OCI-LY1 (cell line): ENCODE measurements at regions not wholly inside any gene's neighbourhood (a gene's known extent, or its start where the extent isn't known, plus 50 kb on each side); places are given as distances from the start of the nearest gene placed in this dataset.
"Not testable (repeated sequence)": the region's sequence is repeated elsewhere in the genome, so short reads cannot be mapped to it uniquely, and the experiment has no call there.

ENCODE experiments used
- H2AFZ ChIP-seq: fragments of 200-600 bp; sonication (generic), shearing (Covaris generic); 2 replicates; pipeline ENCODE4 v1.6.0; 2014; ENCODE audit warnings: antibody characterized with exemption, mild to moderate bottlenecking, low read length
- H3F3A ChIP-seq: fragments of 200-600 bp; sonication (generic), shearing (Covaris generic); 2 replicates; pipeline ENCODE4 v1.6.0; 2014; ENCODE audit warnings: mild to moderate bottlenecking, antibody characterized with exemption, low read length, moderate library complexity; ENCODE audit not compliant: insufficient read depth
- H3K27ac ChIP-seq: fragments of 200-600 bp; sonication (generic); 2 replicates; pipeline ENCODE4 v1.5.1; 2014; ENCODE audit warnings: low read length, mixed run types, mild to moderate bottlenecking, low read depth; ENCODE audit not compliant: poor library complexity, severe bottlenecking
- H3K27me3 ChIP-seq: fragments of 200-600 bp; sonication (generic); 2 replicates; pipeline ENCODE4 v1.6.0; 2014; ENCODE audit warnings: antibody characterized with exemption, mild to moderate bottlenecking, low read length, moderate library complexity; ENCODE audit not compliant: insufficient read depth
- H3K36me3 ChIP-seq: fragments of 200-600 bp; sonication (generic); 2 replicates; pipeline ENCODE4 v1.6.1; 2014; ENCODE audit warnings: mild to moderate bottlenecking, antibody characterized with exemption, low read length, moderate library complexity, mixed read lengths; ENCODE audit not compliant: insufficient read depth
- H3K4me1 ChIP-seq: fragments of 200-600 bp; sonication (generic); 2 replicates; pipeline ENCODE4 v1.5.1; 2014; ENCODE audit warnings: mild to moderate bottlenecking, low read length, moderate library complexity; ENCODE audit not compliant: insufficient read depth, severe bottlenecking
- H3K4me2 ChIP-seq: fragments of 200-600 bp; sonication (generic), shearing (Covaris generic); 2 replicates; pipeline ENCODE4 v1.6.1; 2014; ENCODE audit warnings: low read length
- H3K4me3 ChIP-seq: fragments of 200-600 bp; sonication (generic); 2 replicates; pipeline ENCODE4 v1.5.1; 2014; ENCODE audit warnings: low read length, low read depth, mild to moderate bottlenecking, mixed read lengths; ENCODE audit not compliant: poor library complexity, severe bottlenecking
- H3K79me2 ChIP-seq: fragments of 200-600 bp; shearing (Covaris generic); 2 replicates; pipeline ENCODE4 v1.6.1; 2016; ENCODE audit warnings: mixed run types, low read length, mixed read lengths; ENCODE audit not compliant: insufficient read depth
- H3K9ac ChIP-seq: fragments of 200-600 bp; sonication (generic), shearing (Covaris generic); 2 replicates; pipeline ENCODE4 v1.6.1; 2014; ENCODE audit warnings: mild to moderate bottlenecking, low read length, mixed read lengths
- H3K9me2 ChIP-seq: fragments of 200-600 bp; sonication (generic), shearing (Covaris generic); 2 replicates; pipeline ENCODE4 v1.6.1; 2014; ENCODE audit warnings: low read depth, mild to moderate bottlenecking, low read length, mixed read lengths
- H3K9me3 ChIP-seq: fragments of 200-600 bp; shearing (Covaris generic); 2 replicates; pipeline ENCODE4 v1.6.1; 2014; ENCODE audit warnings: low read length, mixed read lengths
- H4K20me1 ChIP-seq: fragments of 200-600 bp; sonication (generic), shearing (Covaris generic); 2 replicates; pipeline ENCODE4 v1.6.0; 2016; ENCODE audit warnings: mild to moderate bottlenecking, low read length; ENCODE audit not compliant: insufficient read depth
- CTCF ChIP-seq: fragments of 200-600 bp; sonication (generic), shearing (Covaris generic); IDR thresholded peaks from 2 replicates; pipeline ENCODE4 v1.5.1; 2017; ENCODE audit warnings: mild to moderate bottlenecking, antibody characterized with exemption, low read length, moderate library complexity, mixed read lengths
- EZH2 ChIP-seq: fragments of 200-600 bp; sonication (generic), shearing (Covaris generic); IDR thresholded peaks from 2 replicates; pipeline ENCODE4 v1.8.0; 2017; ENCODE audit warnings: borderline replicate concordance, mixed run types, mild to moderate bottlenecking, antibody characterized with exemption, low read length, moderate library complexity, mixed read lengths

GRCh38 chr6:86738078-86738477 lies 199.2 kb upstream of the HTR1E start:
- H3F3A ChIP-seq: no peaks in the 10 kb centered on the region
- H3K27ac ChIP-seq: no peak overlapping the region
- no peaks in the 10 kb centered on the region for H3K9me2 ChIP-seq
- H3K9ac ChIP-seq: no peak overlapping the region
- H3K4me2 ChIP-seq: no peak overlapping the region
- no peak overlapping the region for H2AFZ ChIP-seq
- no peaks in the 10 kb centered on the region for H3K27me3 ChIP-seq
- no peaks in the 10 kb centered on the region for H3K4me1 ChIP-seq
- H4K20me1 ChIP-seq: no peaks in the 10 kb centered on the region
- H3K4me3 ChIP-seq: no peak overlapping the region
- TF ChIP-seq CTCF (no peak), EZH2 (no peak)
- H3K79me2 ChIP-seq: no peaks in the 10 kb centered on the region
- no peaks in the 10 kb centered on the region for H3K36me3 ChIP-seq
- H3K9me3 ChIP-seq: no peaks in the 10 kb centered on the region

GRCh38 chr6:86731631-86732030 lies 205.7 kb upstream of the HTR1E start:
- not testable (repeated sequence) for H3K79me2 ChIP-seq, H3K4me1 ChIP-seq, H3F3A ChIP-seq

GRCh38 chr6:86730772-86731171 lies 206.6 kb upstream of the HTR1E start:
- H3K79me2 ChIP-seq, H3K9ac ChIP-seq, H2AFZ ChIP-seq: not testable (repeated sequence)

More at GRCh38 chr6:86731631-86732030, 205.7 kb upstream of the HTR1E start:
- not testable (repeated sequence) for H2AFZ ChIP-seq, H3K9me2 ChIP-seq, H3K4me2 ChIP-seq, H3K36me3 ChIP-seq, H4K20me1 ChIP-seq, H3K9me3 ChIP-seq, H3K27ac ChIP-seq, H3K27me3 ChIP-seq, H3K4me3 ChIP-seq, H3K9ac ChIP-seq

GRCh38 chr6:86730216-86730615 lies 207.1 kb upstream of the HTR1E start:
- H3K4me2 ChIP-seq: no peak overlapping the region
- no peak overlapping the region for H3K4me3 ChIP-seq
- no peak overlapping the region for H3K9ac ChIP-seq
- H2AFZ ChIP-seq: no peak overlapping the region
- H3K4me1 ChIP-seq: no peaks in the 10 kb centered on the region
- no peaks in the 10 kb centered on the region for H3K79me2 ChIP-seq
- H3K36me3 ChIP-seq: no peaks in the 10 kb centered on the region
- no peaks in the 10 kb centered on the region for H3K9me3 ChIP-seq
- H3F3A ChIP-seq: no peaks in the 10 kb centered on the region
- H3K27ac ChIP-seq: no peak overlapping the region
- no peaks in the 10 kb centered on the region for H4K20me1 ChIP-seq
- TF ChIP-seq CTCF: no peak
- no peak for TF ChIP-seq EZH2
- H3K9me2 ChIP-seq: no peaks in the 10 kb centered on the region
- no peaks in the 10 kb centered on the region for H3K27me3 ChIP-seq

More at GRCh38 chr6:86730772-86731171, 206.6 kb upstream of the HTR1E start:
- H3K4me2 ChIP-seq, H3K9me2 ChIP-seq, H3F3A ChIP-seq, H3K27ac ChIP-seq, H3K4me1 ChIP-seq, H4K20me1 ChIP-seq, H3K4me3 ChIP-seq, H3K9me3 ChIP-seq, H3K36me3 ChIP-seq, H3K27me3 ChIP-seq: not testable (repeated sequence)
